ENCODE measurements at regions not wholly inside any gene's neighbourhood (a gene's known extent, or its start where the extent isn't known, plus 50 kb on each side); places are given as distances from the start of the nearest gene placed in this dataset.

DNA sequence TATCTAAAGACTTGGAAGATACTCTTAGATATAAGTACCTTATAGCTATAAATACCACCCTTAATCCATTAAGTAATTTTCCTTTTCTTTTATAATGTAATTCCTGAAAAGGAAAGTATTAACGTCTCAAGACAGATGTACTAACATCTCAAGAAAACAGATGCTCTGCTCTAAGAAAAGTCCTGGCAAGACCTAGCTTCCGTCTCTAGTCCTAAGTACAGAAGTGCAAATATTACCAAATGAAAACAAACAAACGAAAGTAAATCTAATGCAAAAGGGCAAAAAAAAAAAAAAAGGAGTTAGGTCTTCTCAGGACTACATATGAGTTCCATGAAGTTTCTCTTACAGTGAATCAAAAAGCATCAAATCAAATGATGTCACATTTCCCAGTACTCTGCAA, 106.8 kb upstream of the PDE10A start:
- in situ Hi-C loops (cut with MboI; ENCODE audit: low sequenced_read_pairs) (no loop called here), dilution Hi-C loops (cut with HindIII; ENCODE audit: low sequenced_read_pairs, unreplicated experiment) (no loop called here), intact Hi-C loops (cut with micrococcal nuclease) (no loop called here)
- H3K4me1 ChIP-seq (ENCODE audit: control insufficient read depth, insufficient read depth, low read length), result no peaks in the 10 kb centered on the region
- ChIA-PET CTCF (no interaction called here), POLR2A (ENCODE audit: unreplicated experiment) (no interaction called here)
- no peak overlapping the region for H4K91ac ChIP-seq (ENCODE audit: insufficient read depth, low read depth, low read length)
- H4K8ac ChIP-seq (ENCODE audit: low read depth in 2 of 2, low read length in 2 of 2), result no peak overlapping the region
- H3K9ac ChIP-seq (ENCODE audit: low read depth, low read length), result no peak overlapping the region
- no peak overlapping the region for H4K5ac ChIP-seq (ENCODE audit: low read depth, low read length)
- H2AK5ac ChIP-seq (ENCODE audit: low read depth, low read length), result no peak overlapping the region
- no peak overlapping the region for H3K4me2 ChIP-seq (ENCODE audit: low read depth, low read length)
- BruUV-seq (replicated peaks), result no TSS peak
- H2BK15ac ChIP-seq (ENCODE audit: low read depth, low read length), result no peak overlapping the region
- H3K27ac ChIP-seq (ENCODE audit: insufficient read depth, low read length), result no peak overlapping the region
- no peak overlapping the region for H3K4ac ChIP-seq (ENCODE audit: low read depth, low read length)
- H2BK20ac ChIP-seq (ENCODE audit: low read depth, low read length), result no peak overlapping the region
- no peak overlapping the region for H3K18ac ChIP-seq (ENCODE audit: low read depth, low read length)
- no peak overlapping the region for H2BK120ac ChIP-seq (ENCODE audit: low read depth, low read length)
- no peaks in the 10 kb centered on the region for H3K27me3 ChIP-seq (ENCODE audit: control insufficient read depth, insufficient read depth, low read length)
- no peak overlapping the region for H2BK5ac ChIP-seq (ENCODE audit: low read depth, low read length, poor library complexity, severe bottlenecking)
- H2AFZ ChIP-seq (replicated peaks; ENCODE audit: low read length, poor library complexity), result no peak overlapping the region
- TF ChIP-seq, protein P1, sequence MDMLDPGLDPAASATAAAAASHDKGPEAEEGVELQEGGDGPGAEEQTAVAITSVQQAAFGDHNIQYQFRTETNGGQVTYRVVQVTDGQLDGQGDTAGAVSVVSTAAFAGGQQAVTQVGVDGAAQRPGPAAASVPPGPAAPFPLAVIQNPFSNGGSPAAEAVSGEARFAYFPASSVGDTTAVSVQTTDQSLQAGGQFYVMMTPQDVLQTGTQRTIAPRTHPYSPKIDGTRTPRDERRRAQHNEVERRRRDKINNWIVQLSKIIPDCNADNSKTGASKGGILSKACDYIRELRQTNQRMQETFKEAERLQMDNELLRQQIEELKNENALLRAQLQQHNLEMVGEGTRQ (IDR thresholded peaks at IDR 0.05; ENCODE audit: low read depth, low read length), result no peak
- TF ChIP-seq RFX5 (IDR thresholded peaks at IDR 0.05; ENCODE audit: low read depth, low read length), result no peak
- TF ChIP-seq, protein P2, sequence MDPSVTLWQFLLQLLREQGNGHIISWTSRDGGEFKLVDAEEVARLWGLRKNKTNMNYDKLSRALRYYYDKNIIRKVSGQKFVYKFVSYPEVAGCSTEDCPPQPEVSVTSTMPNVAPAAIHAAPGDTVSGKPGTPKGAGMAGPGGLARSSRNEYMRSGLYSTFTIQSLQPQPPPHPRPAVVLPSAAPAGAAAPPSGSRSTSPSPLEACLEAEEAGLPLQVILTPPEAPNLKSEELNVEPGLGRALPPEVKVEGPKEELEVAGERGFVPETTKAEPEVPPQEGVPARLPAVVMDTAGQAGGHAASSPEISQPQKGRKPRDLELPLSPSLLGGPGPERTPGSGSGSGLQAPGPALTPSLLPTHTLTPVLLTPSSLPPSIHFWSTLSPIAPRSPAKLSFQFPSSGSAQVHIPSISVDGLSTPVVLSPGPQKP (IDR thresholded peaks at IDR 0.05; ENCODE audit: borderline replicate concordance, low read depth, low read length), result no peak
- no peak for TF ChIP-seq SMC3 (IDR thresholded peaks at IDR 0.05; ENCODE audit: low read depth, low read length)
- TF ChIP-seq BHLHE40 (IDR thresholded peaks at IDR 0.05; ENCODE audit: low read depth, low read length), result no peak
- no peak for TF ChIP-seq MXI1 (IDR thresholded peaks at IDR 0.05; ENCODE audit: borderline replicate concordance, low read depth, low read length)
- no peak overlapping the region for H3K23ac ChIP-seq (ENCODE audit: low read depth, low read length)
- no peaks in the 10 kb centered on the region; the same call in 1 of the 2 replicates for H4K20me1 ChIP-seq (ENCODE audit: insufficient read depth, low read length)
- no peak overlapping the region for H3K4me3 ChIP-seq (ENCODE audit: insufficient read depth, low read depth, low read length)
- WGBS, 2 experiments (ENCODE audit: extremely low coverage in 2 of 2, insufficient read length in 1 of 2), result no CpG with 5 or more reads among the region's 3 CpGs
- ATAC-seq (ENCODE audit: low read depth) (no peak; the same call in 1 of the 2 replicates), DNase-seq (no peak)
- H2AK9ac ChIP-seq (replicated peaks; ENCODE audit: low read depth, low read length, poor library complexity), result no peak overlapping the region
- no peak overlapping the region for H3K14ac ChIP-seq (replicated peaks; ENCODE audit: low read depth, low read length)
- H3K36me3 ChIP-seq (ENCODE audit: control insufficient read depth, insufficient read depth, low read length), result no peaks in the 10 kb centered on the region
- H3K9me3 ChIP-seq (ENCODE audit: control insufficient read depth, insufficient read depth, low read length), result no peaks in the 10 kb centered on the region
- H3K9me1 ChIP-seq (ENCODE audit: insufficient read depth, low read length), result no peaks in the 10 kb centered on the region
- H3K56ac ChIP-seq (ENCODE audit: extremely low read depth, insufficient read depth, low read length), result no peak overlapping the region
- no peaks in the 10 kb centered on the region for H3K79me1 ChIP-seq (ENCODE audit: low read depth in 1 of 2, low read length in 2 of 2)
